Neural cell (in vitro differentiated cells): ENCODE measurements at regions not wholly inside any gene's neighbourhood (a gene's known extent, or its start where the extent isn't known, plus 50 kb on each side); places are given as distances from the start of the nearest gene placed in this dataset.

Source experiments
- H2AFZ ChIP-seq: fragments of 200-600, 300-800 bp; sonication (generic), shearing (Covaris generic); 2 replicates; pipeline ENCODE4 v1.6.0; 2014; ENCODE audit warnings: low read depth, mild to moderate bottlenecking, antibody characterized with exemption, low read length, moderate library complexity
- H3F3A ChIP-seq: fragments of 200-600 bp; shearing (Covaris generic); 2 replicates; pipeline ENCODE4 v1.6.1; 2016; ENCODE audit warnings: mild to moderate bottlenecking, moderate library complexity, mixed read lengths, antibody characterized with exemption, low read length; ENCODE audit not compliant: insufficient read depth, poor library complexity, severe bottlenecking
- H3K27ac ChIP-seq: fragments of 200-600, 300-800 bp; sonication (generic), shearing (Covaris generic); 2 replicates; pipeline ENCODE4 v1.5.1; 2014; ENCODE audit warnings: mild to moderate bottlenecking, low read length, moderate library complexity
- H3K27me3 ChIP-seq: fragments of 300-800, 200-600 bp; sonication (generic), shearing (Covaris generic); 2 replicates; pipeline ENCODE4 v1.6.0; 2014; ENCODE audit warnings: mild to moderate bottlenecking, low read depth, low read length, moderate library complexity; ENCODE audit not compliant: insufficient read depth
- H3K36me3 ChIP-seq: fragments of 300-800, 200-600 bp; sonication (generic), shearing (Covaris generic); 2 replicates; pipeline ENCODE4 v1.5.1; 2014; ENCODE audit warnings: mild to moderate bottlenecking, antibody characterized with exemption, low read length, moderate library complexity; ENCODE audit not compliant: insufficient read depth
- H3K4me2 ChIP-seq: fragments of 300-800, 200-600 bp; sonication (generic), shearing (Covaris generic); 2 replicates; pipeline ENCODE4 v1.6.0; 2014; ENCODE audit warnings: mild to moderate bottlenecking, low read length
- H3K4me3 ChIP-seq: fragments of 300-800, 200-600 bp; sonication (generic), shearing (Covaris generic); 2 replicates; pipeline ENCODE4 v1.5.1; 2014; ENCODE audit warnings: mild to moderate bottlenecking, low read length, moderate library complexity
- H3K79me2 ChIP-seq: fragments of 200-600 bp; shearing (Covaris generic); replicated peaks from 2 replicates; pipeline ENCODE4 v1.6.0; 2014; ENCODE audit warnings: mild to moderate bottlenecking, low read length, moderate library complexity; ENCODE audit not compliant: insufficient read depth
- H3K9ac ChIP-seq: fragments of 300-800, 200-600 bp; sonication (generic), shearing (Covaris generic); 2 replicates; pipeline ENCODE4 v1.6.1; 2016; ENCODE audit warnings: mild to moderate bottlenecking, low read length, mixed read lengths
- H3K9me2 ChIP-seq: fragments of 200-600 bp; shearing (Covaris generic); 2 replicates; pipeline ENCODE4 v1.6.1; 2016; ENCODE audit warnings: mild to moderate bottlenecking, low read length, mixed read lengths; ENCODE audit not compliant: insufficient read depth
- H3K9me3 ChIP-seq: fragments of 200-600, 300-800 bp; sonication (generic), shearing (Covaris generic); 2 replicates; pipeline ENCODE4 v1.6.1; 2016; ENCODE audit warnings: mild to moderate bottlenecking, mixed run types, low read length, moderate library complexity, mixed read lengths
- H4K20me1 ChIP-seq: fragments of 200-600 bp; shearing (Covaris generic); 2 replicates; pipeline ENCODE4 v1.6.1; 2016; ENCODE audit warnings: mild to moderate bottlenecking, mixed run types; ENCODE audit not compliant: insufficient read depth
- EP300 ChIP-seq: fragments of 450-650 bp; conservative IDR thresholded peaks from 2 replicates; pipeline ENCODE4 v1.6.1; 2014; ENCODE audit warnings: antibody characterized with exemption, mild to moderate bottlenecking, moderate library complexity; ENCODE audit not compliant: poor library complexity, severe bottlenecking
- EZH2 ChIP-seq: fragments of 200-600, 300-800 bp; shearing (Covaris generic), sonication (generic); IDR thresholded peaks from 2 replicates; pipeline ENCODE4 v1.6.1; 2014; ENCODE audit warnings: antibody characterized with exemption, low read length, borderline replicate concordance, mild to moderate bottlenecking; ENCODE audit not compliant: insufficient read depth, poor library complexity, severe bottlenecking
- MXI1 ChIP-seq: fragments of 450-650 bp; conservative IDR thresholded peaks from 2 replicates; pipeline ENCODE4 v1.6.1; 2014; ENCODE audit warnings: antibody characterized with exemption, mild to moderate bottlenecking; ENCODE audit not compliant: poor library complexity, severe bottlenecking
- POLR2AphosphoS5 ChIP-seq: IDR thresholded peaks from 2 replicates; pipeline ENCODE4 v1.6.1; 2012
- RAD21 ChIP-seq: fragments of 450-650 bp; conservative IDR thresholded peaks from 2 replicates; pipeline ENCODE4 v1.6.1; 2014; ENCODE audit warnings: antibody characterized with exemption, mild to moderate bottlenecking, moderate library complexity
- SMC3 ChIP-seq: fragments of 450-650 bp; conservative IDR thresholded peaks from 2 replicates; pipeline ENCODE4 v1.6.1; 2014; ENCODE audit warnings: antibody characterized with exemption, mild to moderate bottlenecking, moderate library complexity; ENCODE audit not compliant: poor library complexity
- TAF1 ChIP-seq: IDR thresholded peaks from 2 replicates; pipeline ENCODE4 v1.6.1; 2012; ENCODE audit warnings: low read depth
- TF ChIP-seq, protein P1 (sequence below): fragments of 450-650 bp; IDR thresholded peaks from 2 replicates; pipeline ENCODE4 v1.5.1; 2014; ENCODE audit warnings: antibody characterized with exemption, mild to moderate bottlenecking, moderate library complexity; ENCODE audit not compliant: poor library complexity, severe bottlenecking
- TF ChIP-seq, protein P2 (sequence below): IDR thresholded peaks from 2 replicates; pipeline ENCODE4 v1.6.1; 2012; ENCODE audit warnings: borderline replicate concordance

DNA sequence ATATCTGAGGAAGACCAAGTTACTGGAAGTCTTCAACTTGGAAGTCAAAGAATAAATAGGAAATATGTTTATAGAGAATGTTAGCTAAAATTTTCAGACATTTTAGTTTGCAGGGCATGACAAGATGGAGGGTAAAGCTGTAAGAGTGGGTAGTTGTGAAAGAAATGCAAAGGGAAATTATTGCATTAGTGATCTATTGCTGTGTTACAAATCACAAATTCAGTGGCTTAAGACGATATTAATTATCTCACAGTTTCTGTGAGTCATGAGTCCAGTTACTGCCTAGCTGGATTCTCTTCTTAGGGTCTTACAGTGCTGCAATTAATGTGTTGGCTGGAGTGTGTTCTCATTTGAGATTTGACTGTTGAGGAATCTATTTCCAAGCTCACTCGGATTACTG, 62.9 kb upstream of the CAMK2D start:
- Histone ChIP-seq H3K27me3 (no peaks in the 10 kb centered on the region), H3F3A (no peaks in the 10 kb centered on the region), H4K20me1 (no peaks in the 10 kb centered on the region), H2AFZ (no peak overlapping the region), H3K9me2 (no peaks in the 10 kb centered on the region), H3K4me2 (no peak overlapping the region), H3K79me2 (no peaks in the 10 kb centered on the region), H3K36me3 (no peaks in the 10 kb centered on the region), H3K9ac (no peak overlapping the region), H3K27ac (no peak overlapping the region), H3K9me3 (no peaks in the 10 kb centered on the region), H3K4me3 (no peak overlapping the region)
- TF ChIP-seq EZH2 = no peak
- no peak for TF ChIP-seq RAD21
- no peak for TF ChIP-seq POLR2AphosphoS5
- TF ChIP-seq EP300 = no peak
- TF ChIP-seq MXI1 = no peak
- TF ChIP-seq TAF1 = no peak
- TF ChIP-seq, protein P1, sequence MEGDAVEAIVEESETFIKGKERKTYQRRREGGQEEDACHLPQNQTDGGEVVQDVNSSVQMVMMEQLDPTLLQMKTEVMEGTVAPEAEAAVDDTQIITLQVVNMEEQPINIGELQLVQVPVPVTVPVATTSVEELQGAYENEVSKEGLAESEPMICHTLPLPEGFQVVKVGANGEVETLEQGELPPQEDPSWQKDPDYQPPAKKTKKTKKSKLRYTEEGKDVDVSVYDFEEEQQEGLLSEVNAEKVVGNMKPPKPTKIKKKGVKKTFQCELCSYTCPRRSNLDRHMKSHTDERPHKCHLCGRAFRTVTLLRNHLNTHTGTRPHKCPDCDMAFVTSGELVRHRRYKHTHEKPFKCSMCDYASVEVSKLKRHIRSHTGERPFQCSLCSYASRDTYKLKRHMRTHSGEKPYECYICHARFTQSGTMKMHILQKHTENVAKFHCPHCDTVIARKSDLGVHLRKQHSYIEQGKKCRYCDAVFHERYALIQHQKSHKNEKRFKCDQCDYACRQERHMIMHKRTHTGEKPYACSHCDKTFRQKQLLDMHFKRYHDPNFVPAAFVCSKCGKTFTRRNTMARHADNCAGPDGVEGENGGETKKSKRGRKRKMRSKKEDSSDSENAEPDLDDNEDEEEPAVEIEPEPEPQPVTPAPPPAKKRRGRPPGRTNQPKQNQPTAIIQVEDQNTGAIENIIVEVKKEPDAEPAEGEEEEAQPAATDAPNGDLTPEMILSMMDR = no peak

DNA sequence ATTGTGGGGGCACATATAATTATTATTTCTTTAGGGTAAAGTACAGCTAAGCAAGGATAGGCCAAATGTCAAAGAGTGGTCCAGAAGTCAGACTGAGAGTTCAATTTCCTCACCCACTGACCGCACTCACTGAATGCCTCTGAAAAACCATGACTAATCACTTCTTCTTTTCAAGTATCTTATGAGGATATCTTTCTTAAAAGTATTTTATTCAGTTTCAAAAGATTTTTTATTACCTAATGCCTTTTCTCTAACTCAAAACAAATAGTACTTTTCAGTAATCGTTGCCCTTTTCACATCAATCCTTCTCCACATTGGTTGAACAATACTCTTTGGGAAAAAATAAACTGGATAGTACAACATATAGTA, 61.7 kb upstream of the CAMK2D start:
- Histone ChIP-seq H3K4me2 (no peak overlapping the region), H3K9me3 (no peaks in the 10 kb centered on the region), H3K27me3 (no peaks in the 10 kb centered on the region), H3F3A (no peaks in the 10 kb centered on the region), H3K36me3 (no peaks in the 10 kb centered on the region), H3K9me2 (no peaks in the 10 kb centered on the region), H4K20me1 (no peaks in the 10 kb centered on the region), H2AFZ (no peak overlapping the region), H3K79me2 (no peaks in the 10 kb centered on the region), H3K9ac (no peak overlapping the region), H3K4me3 (no peak overlapping the region), H3K27ac (no peak overlapping the region)
- TF ChIP-seq EZH2 = no peak
- TF ChIP-seq EP300 = no peak
- TF ChIP-seq, protein P1 = no peak
- TF ChIP-seq SMC3 = no peak

DNA sequence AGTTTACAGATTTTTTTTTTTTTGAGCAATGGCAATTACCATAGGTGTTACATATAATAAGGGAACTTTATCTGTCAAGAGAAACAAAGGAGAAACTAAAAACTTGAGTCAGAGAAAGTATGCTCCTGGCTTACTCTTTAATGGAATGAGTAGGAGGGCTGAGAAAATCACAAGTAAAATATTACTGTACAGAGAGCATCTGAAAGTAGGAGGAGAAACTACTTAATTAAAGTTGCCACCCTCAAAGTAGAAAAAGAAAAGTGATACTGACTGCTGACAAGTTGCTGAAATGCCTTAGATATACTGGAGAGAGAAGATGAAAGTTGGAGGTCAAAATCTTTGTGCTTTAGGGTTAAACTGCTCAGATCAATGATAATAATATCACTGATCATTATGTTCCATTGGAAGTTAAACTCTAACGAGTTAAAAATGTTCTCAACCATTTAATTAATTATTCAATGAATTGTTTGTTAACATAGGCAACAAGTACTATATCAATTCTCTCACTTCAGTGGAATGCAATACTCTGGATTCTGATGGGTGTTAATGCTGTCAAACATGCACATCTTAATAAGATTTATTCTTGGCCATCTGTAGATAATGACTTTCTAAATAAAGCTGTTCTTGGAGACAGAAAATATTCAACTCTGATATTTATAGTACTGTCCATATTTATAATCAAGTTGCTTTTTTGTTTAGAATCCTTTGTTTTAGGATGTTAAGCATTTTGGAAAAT, 61.2 kb upstream of the CAMK2D start:
- H2AFZ ChIP-seq = no peak overlapping the region
- H3K4me3 ChIP-seq = no peak overlapping the region
- H3K4me2 ChIP-seq = no peak overlapping the region
- no peak overlapping the region for H3K27ac ChIP-seq
- H3F3A ChIP-seq = no peaks in the 10 kb centered on the region
- no peak overlapping the region for H3K9ac ChIP-seq
- H4K20me1 ChIP-seq = no peaks in the 10 kb centered on the region
- no peaks in the 10 kb centered on the region for H3K9me2 ChIP-seq
- H3K27me3 ChIP-seq = no peaks in the 10 kb centered on the region
- no peaks in the 10 kb centered on the region for H3K9me3 ChIP-seq
- no peaks in the 10 kb centered on the region for H3K79me2 ChIP-seq
- no peaks in the 10 kb centered on the region for H3K36me3 ChIP-seq
- TF ChIP-seq EP300 = no peak
- TF ChIP-seq RAD21 = no peak
- no peak for TF ChIP-seq EZH2
- TF ChIP-seq, protein P2, sequence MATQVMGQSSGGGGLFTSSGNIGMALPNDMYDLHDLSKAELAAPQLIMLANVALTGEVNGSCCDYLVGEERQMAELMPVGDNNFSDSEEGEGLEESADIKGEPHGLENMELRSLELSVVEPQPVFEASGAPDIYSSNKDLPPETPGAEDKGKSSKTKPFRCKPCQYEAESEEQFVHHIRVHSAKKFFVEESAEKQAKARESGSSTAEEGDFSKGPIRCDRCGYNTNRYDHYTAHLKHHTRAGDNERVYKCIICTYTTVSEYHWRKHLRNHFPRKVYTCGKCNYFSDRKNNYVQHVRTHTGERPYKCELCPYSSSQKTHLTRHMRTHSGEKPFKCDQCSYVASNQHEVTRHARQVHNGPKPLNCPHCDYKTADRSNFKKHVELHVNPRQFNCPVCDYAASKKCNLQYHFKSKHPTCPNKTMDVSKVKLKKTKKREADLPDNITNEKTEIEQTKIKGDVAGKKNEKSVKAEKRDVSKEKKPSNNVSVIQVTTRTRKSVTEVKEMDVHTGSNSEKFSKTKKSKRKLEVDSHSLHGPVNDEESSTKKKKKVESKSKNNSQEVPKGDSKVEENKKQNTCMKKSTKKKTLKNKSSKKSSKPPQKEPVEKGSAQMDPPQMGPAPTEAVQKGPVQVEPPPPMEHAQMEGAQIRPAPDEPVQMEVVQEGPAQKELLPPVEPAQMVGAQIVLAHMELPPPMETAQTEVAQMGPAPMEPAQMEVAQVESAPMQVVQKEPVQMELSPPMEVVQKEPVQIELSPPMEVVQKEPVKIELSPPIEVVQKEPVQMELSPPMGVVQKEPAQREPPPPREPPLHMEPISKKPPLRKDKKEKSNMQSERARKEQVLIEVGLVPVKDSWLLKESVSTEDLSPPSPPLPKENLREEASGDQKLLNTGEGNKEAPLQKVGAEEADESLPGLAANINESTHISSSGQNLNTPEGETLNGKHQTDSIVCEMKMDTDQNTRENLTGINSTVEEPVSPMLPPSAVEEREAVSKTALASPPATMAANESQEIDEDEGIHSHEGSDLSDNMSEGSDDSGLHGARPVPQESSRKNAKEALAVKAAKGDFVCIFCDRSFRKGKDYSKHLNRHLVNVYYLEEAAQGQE = no peak
- TF ChIP-seq TAF1 = no peak
- no peak for TF ChIP-seq POLR2AphosphoS5
- TF ChIP-seq, protein P1 = no peak
- TF ChIP-seq MXI1 = no peak
- no peak for TF ChIP-seq SMC3
